ENCODE measurements at regions not wholly inside any gene's neighbourhood (a gene's known extent, or its start where the extent isn't known, plus 50 kb on each side); places are given as distances from the start of the nearest gene placed in this dataset.

- TF ChIP-seq CTCF (IDR thresholded peaks at IDR 0.05): no peak
- TF ChIP-seq EZH2 (IDR thresholded peaks at IDR 0.05; ENCODE audit: borderline replicate concordance, insufficient read depth, low read depth, low read length, poor library complexity, severe bottlenecking): no peak
Observed at GRCh38 chr11:121866754-121867153, 249.3 kb downstream of the BLID start.
